ENCODE measurements at regions not wholly inside any gene's neighbourhood (a gene's known extent, or its start where the extent isn't known, plus 50 kb on each side); places are given as distances from the start of the nearest gene placed in this dataset.

GRCh38 chr1:170377896-170378634 is 153.9 kb upstream of the GORAB start:
- DNase-seq (ENCODE audit: low read depth): no peak
- Histone ChIP-seq H3K36me3 (ENCODE audit: control insufficient read depth, insufficient read depth, low read length) (no peaks in the 10 kb centered on the region), H3K4me3 (ENCODE audit: low read depth, low read length) (no peak overlapping the region), H3K27me3 (ENCODE audit: control insufficient read depth, insufficient read depth, low read length) (no peaks in the 10 kb centered on the region)
- no peak for TF ChIP-seq CTCF (IDR thresholded peaks at IDR 0.05; ENCODE audit: insufficient read depth, low read length, poor library complexity, severe bottlenecking)

- no peak for DNase-seq (ENCODE audit: low read depth)
- Histone ChIP-seq H3K36me3 (ENCODE audit: control insufficient read depth, insufficient read depth, low read length) (no peaks in the 10 kb centered on the region), H3K4me3 (ENCODE audit: low read depth, low read length) (no peak overlapping the region)
Observed at GRCh38 chr1:170385750-170386149, 146.2 kb upstream of the GORAB start.

GRCh38 chr1:170388489-170388888 is 143.5 kb upstream of the GORAB start:
- no peak for DNase-seq (ENCODE audit: low read depth)

More at GRCh38 chr1:170385750-170386149, 146.2 kb upstream of the GORAB start:
- H3K27me3 ChIP-seq (ENCODE audit: control insufficient read depth, insufficient read depth, low read length): no peaks in the 10 kb centered on the region
- TF ChIP-seq CTCF (IDR thresholded peaks at IDR 0.05; ENCODE audit: insufficient read depth, low read length, poor library complexity, severe bottlenecking): no peak

GRCh38 chr1:170395149-170395548 is 136.8 kb upstream of the GORAB start:
- DNase-seq (ENCODE audit: low read depth): no peak
- TF ChIP-seq CTCF (IDR thresholded peaks at IDR 0.05; ENCODE audit: insufficient read depth, low read length, poor library complexity, severe bottlenecking): no peak
- no peaks in the 10 kb centered on the region for H3K27me3 ChIP-seq (ENCODE audit: control insufficient read depth, insufficient read depth, low read length)
- no peak overlapping the region for H3K4me3 ChIP-seq (ENCODE audit: low read depth, low read length)
- no peaks in the 10 kb centered on the region for H3K36me3 ChIP-seq (ENCODE audit: control insufficient read depth, insufficient read depth, low read length)

More at GRCh38 chr1:170388489-170388888, 143.5 kb upstream of the GORAB start:
- no peaks in the 10 kb centered on the region for H3K36me3 ChIP-seq (ENCODE audit: control insufficient read depth, insufficient read depth, low read length)
- H3K4me3 ChIP-seq (ENCODE audit: low read depth, low read length): no peak overlapping the region
- no peaks in the 10 kb centered on the region for H3K27me3 ChIP-seq (ENCODE audit: control insufficient read depth, insufficient read depth, low read length)
- no peak for TF ChIP-seq CTCF (IDR thresholded peaks at IDR 0.05; ENCODE audit: insufficient read depth, low read length, poor library complexity, severe bottlenecking)

GRCh38 chr1:170397061-170397460 is 134.9 kb upstream of the GORAB start:
- TF ChIP-seq CTCF (IDR thresholded peaks at IDR 0.05; ENCODE audit: insufficient read depth, low read length, poor library complexity, severe bottlenecking): no peak
- no peak for DNase-seq (ENCODE audit: low read depth)
- H3K4me3 ChIP-seq (ENCODE audit: low read depth, low read length): no peak overlapping the region
- no peaks in the 10 kb centered on the region for H3K36me3 ChIP-seq (ENCODE audit: control insufficient read depth, insufficient read depth, low read length)
- no peaks in the 10 kb centered on the region for H3K27me3 ChIP-seq (ENCODE audit: control insufficient read depth, insufficient read depth, low read length)
